ENCODE measurements at regions not wholly inside any gene's neighbourhood (a gene's known extent, or its start where the extent isn't known, plus 50 kb on each side); places are given as distances from the start of the nearest gene placed in this dataset.

DNA sequence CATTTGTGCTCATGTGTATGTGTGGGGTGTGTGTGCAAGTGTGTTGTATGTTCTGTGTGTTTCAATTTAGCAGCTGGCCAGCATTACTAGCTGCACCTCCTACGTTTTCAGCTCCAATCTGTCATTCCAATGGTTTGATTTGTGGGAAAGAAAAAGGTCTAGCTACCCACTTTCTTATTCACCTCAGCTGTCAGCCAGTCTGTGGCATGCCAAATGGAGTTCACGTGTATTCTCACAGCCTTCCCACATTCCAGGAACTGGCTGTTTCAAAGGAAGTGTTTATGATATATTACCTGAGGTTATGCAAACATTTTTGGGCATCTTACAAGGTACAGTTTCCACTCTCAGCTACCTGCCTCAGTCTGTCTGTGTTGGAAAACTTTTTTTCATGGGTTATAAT, 220.2 kb upstream of the CPNE8 start:
- Histone ChIP-seq H3K27ac (no peak overlapping the region), H3K4me3 (no peak overlapping the region), H3K27me3 (no peaks in the 10 kb centered on the region), H3K9me3 (ENCODE audit: low read depth) (no peaks in the 10 kb centered on the region), H3K4me1 (ENCODE audit: low read depth) (no peaks in the 10 kb centered on the region), H3K36me3 (no peaks in the 10 kb centered on the region)
- DNase-seq (ENCODE audit: low read depth in 1 of 2, low spot score in 1 of 2): no peak
- TF ChIP-seq, protein P1, sequence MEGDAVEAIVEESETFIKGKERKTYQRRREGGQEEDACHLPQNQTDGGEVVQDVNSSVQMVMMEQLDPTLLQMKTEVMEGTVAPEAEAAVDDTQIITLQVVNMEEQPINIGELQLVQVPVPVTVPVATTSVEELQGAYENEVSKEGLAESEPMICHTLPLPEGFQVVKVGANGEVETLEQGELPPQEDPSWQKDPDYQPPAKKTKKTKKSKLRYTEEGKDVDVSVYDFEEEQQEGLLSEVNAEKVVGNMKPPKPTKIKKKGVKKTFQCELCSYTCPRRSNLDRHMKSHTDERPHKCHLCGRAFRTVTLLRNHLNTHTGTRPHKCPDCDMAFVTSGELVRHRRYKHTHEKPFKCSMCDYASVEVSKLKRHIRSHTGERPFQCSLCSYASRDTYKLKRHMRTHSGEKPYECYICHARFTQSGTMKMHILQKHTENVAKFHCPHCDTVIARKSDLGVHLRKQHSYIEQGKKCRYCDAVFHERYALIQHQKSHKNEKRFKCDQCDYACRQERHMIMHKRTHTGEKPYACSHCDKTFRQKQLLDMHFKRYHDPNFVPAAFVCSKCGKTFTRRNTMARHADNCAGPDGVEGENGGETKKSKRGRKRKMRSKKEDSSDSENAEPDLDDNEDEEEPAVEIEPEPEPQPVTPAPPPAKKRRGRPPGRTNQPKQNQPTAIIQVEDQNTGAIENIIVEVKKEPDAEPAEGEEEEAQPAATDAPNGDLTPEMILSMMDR (IDR thresholded peaks at IDR 0.05; ENCODE audit: low read depth, low read length): no peak

- no peaks in the 10 kb centered on the region for H3K36me3 ChIP-seq
- no peak overlapping the region for H3K4me3 ChIP-seq
- no peaks in the 10 kb centered on the region for H3K9me3 ChIP-seq (ENCODE audit: low read depth)
- no peaks in the 10 kb centered on the region for H3K27me3 ChIP-seq
- no peak overlapping the region for H3K27ac ChIP-seq
- no peaks in the 10 kb centered on the region for H3K4me1 ChIP-seq (ENCODE audit: low read depth)
- TF ChIP-seq, protein P1 (IDR thresholded peaks at IDR 0.05; ENCODE audit: low read depth, low read length): no peak
- no peak for DNase-seq (ENCODE audit: low read depth in 1 of 2, low spot score in 1 of 2)
Observed at GRCh38 chr12:39124768-39125167, 219.4 kb upstream of the CPNE8 start.

DNA sequence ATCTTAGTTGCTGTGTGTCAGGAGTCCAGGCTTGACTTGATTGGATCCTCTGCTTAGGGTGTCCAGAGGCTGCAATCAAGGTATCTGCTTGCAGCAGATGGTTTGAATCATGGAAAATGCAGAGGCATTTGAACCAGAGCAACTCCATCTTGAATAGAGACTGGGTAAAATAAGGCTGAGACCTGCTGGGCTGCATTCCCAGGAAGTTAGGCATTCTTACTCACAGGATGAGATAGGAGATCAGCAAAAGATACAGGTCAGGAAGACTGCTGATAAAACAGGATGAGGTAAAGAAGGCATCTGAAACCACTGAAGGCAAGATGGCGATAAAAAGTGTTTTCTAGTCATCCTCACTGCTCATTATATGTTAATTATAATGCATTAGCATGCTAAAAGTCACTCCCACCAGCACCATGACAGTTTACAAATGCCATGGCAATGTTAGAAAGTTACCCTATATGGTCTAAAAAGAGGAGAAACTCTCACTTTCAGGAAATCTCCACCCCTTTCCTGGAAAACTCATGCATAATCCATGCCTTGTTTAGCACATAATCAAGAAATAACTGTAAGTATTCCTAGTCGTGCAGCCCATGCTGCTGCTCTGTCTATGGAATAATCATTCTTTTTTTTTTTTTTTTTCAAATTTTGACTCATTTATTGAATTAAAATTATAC, 218.3 kb upstream of the CPNE8 start:
- Histone ChIP-seq H3K27ac (no peak overlapping the region), H3K36me3 (no peaks in the 10 kb centered on the region), H3K9me3 (ENCODE audit: low read depth) (no peaks in the 10 kb centered on the region), H3K4me1 (ENCODE audit: low read depth) (no peaks in the 10 kb centered on the region), H3K27me3 (no peaks in the 10 kb centered on the region), H3K4me3 (no peak overlapping the region)
- no peak for DNase-seq (ENCODE audit: low read depth in 1 of 2, low spot score in 1 of 2)
- TF ChIP-seq, protein P1 (IDR thresholded peaks at IDR 0.05; ENCODE audit: low read depth, low read length): no peak

- Histone ChIP-seq H3K9me3 (ENCODE audit: low read depth) (no peaks in the 10 kb centered on the region), H3K4me1 (ENCODE audit: low read depth) (no peaks in the 10 kb centered on the region), H3K27me3 (no peaks in the 10 kb centered on the region), H3K36me3 (no peaks in the 10 kb centered on the region), H3K27ac (no peak overlapping the region), H3K4me3 (no peak overlapping the region)
- TF ChIP-seq, protein P1 (IDR thresholded peaks at IDR 0.05; ENCODE audit: low read depth, low read length): no peak
- DNase-seq (ENCODE audit: low read depth in 1 of 2, low spot score in 1 of 2): no peak
Observed at GRCh38 chr12:39122562-39123204, 217.3 kb upstream of the CPNE8 start.

- TF ChIP-seq, protein P1 (IDR thresholded peaks at IDR 0.05; ENCODE audit: low read depth, low read length): no peak
- no peak for DNase-seq (ENCODE audit: low read depth in 1 of 2, low spot score in 1 of 2)
Observed at GRCh38 chr12:39116861-39117260, 211.5 kb upstream of the CPNE8 start.

More at GRCh38 chr12:39116861-39117260, 211.5 kb upstream of the CPNE8 start:
- Histone ChIP-seq H3K4me3 (no peak overlapping the region), H3K9me3 (ENCODE audit: low read depth) (no peaks in the 10 kb centered on the region), H3K27me3 (no peaks in the 10 kb centered on the region), H3K27ac (no peak overlapping the region), H3K36me3 (no peaks in the 10 kb centered on the region), H3K4me1 (ENCODE audit: low read depth) (no peaks in the 10 kb centered on the region)
